Prostate gland (tissue), 2 donors: ENCODE measurements at regions not wholly inside any gene's neighbourhood (a gene's known extent, or its start where the extent isn't known, plus 50 kb on each side); places are given as distances from the start of the nearest gene placed in this dataset.

Experiments used
- DNase-seq: peaks from one replicate; pipeline ENCODE4 v3.0.0-alpha.2; 2019; ENCODE audit warnings: low spot score
- H3K27ac ChIP-seq, 2 donors: fragments of 200-600 bp; sonication (generic); 2 replicates each; pipeline ENCODE4 v1.5.1; 2017 to 2019
- H3K27me3 ChIP-seq: fragments of 200-600 bp; sonication (generic); replicated peaks from 2 replicates; pipeline ENCODE4 v1.5.1; 2019; ENCODE audit not compliant: insufficient read depth
- H3K36me3 ChIP-seq, 2 donors: fragments of 200-600 bp; sonication (generic); 1 replicate in 1 of 2; 2 replicates in 1 of 2; pipeline versions ENCODE4 v1.5.1 to v1.8.1; 2017 to 2019
- H3K4me1 ChIP-seq: fragments of 200-600 bp; sonication (generic); replicated peaks from 2 replicates; pipeline ENCODE4 v1.5.1; 2019
- H3K4me3 ChIP-seq, 2 donors: fragments of 200-600 bp; sonication (generic); 2 replicates each; pipeline ENCODE4 v1.5.1; 2017 to 2019
- H3K9me3 ChIP-seq: fragments of 200-600 bp; sonication (generic); 2 replicates; pipeline ENCODE4 v1.5.1; 2017
- POLR2A ChIP-seq: fragments of 450-650 bp; IDR thresholded peaks from one replicate; pipeline ENCODE4 v1.6.1; 2016; ENCODE audit warnings: antibody characterized with exemption, mild to moderate bottlenecking
- POLR2AphosphoS5 ChIP-seq: sonication (generic); formaldehyde crosslinking; IDR thresholded peaks from one replicate; pipeline ENCODE4 v1.6.1; 2017; ENCODE audit warnings: antibody characterized with exemption
- WGBS: methylation state at CpG from one replicate; pipeline ENCODE4 v1.1.5; 2018; 5-methylcytosine and 5-hydroxymethylcytosine counted together
- intact Hi-C: fragments of 100-400 bp; cut with DNase I; formaldehyde crosslinking; loops from one replicate; pipeline ENCODE4 v1.14.2; 2022
- TF ChIP-seq, protein P1 (sequence below), 4 experiments: fragments of 200-600 bp in 2 of 4; fragments of 450-650 bp in 2 of 4; sonication (generic) in 2 of 4; IDR thresholded peaks; 1 replicate in 3 of 4; 2 replicates in 1 of 4; pipeline ENCODE4 v1.5.1; 2016 to 2019; ENCODE audit warnings: antibody characterized with exemption in 4 of 4, mild to moderate bottlenecking in 2 of 4, moderate library complexity in 2 of 4

GRCh38 chr2:153420394-153420793 lies 58.2 kb downstream of the RPRM start:
- intact Hi-C loops = no loop called here
- no peaks in the 10 kb centered on the region for H3K36me3 ChIP-seq
- no peak overlapping the region for H3K27ac ChIP-seq
- WGBS = 95% methylated on average over 1 of the region's 1 CpG
- H3K4me1 ChIP-seq = no peaks in the 10 kb centered on the region
- no peaks in the 10 kb centered on the region for H3K27me3 ChIP-seq
- TF ChIP-seq, protein P1, sequence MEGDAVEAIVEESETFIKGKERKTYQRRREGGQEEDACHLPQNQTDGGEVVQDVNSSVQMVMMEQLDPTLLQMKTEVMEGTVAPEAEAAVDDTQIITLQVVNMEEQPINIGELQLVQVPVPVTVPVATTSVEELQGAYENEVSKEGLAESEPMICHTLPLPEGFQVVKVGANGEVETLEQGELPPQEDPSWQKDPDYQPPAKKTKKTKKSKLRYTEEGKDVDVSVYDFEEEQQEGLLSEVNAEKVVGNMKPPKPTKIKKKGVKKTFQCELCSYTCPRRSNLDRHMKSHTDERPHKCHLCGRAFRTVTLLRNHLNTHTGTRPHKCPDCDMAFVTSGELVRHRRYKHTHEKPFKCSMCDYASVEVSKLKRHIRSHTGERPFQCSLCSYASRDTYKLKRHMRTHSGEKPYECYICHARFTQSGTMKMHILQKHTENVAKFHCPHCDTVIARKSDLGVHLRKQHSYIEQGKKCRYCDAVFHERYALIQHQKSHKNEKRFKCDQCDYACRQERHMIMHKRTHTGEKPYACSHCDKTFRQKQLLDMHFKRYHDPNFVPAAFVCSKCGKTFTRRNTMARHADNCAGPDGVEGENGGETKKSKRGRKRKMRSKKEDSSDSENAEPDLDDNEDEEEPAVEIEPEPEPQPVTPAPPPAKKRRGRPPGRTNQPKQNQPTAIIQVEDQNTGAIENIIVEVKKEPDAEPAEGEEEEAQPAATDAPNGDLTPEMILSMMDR (IDR thresholded peaks at IDR 0.05) = no peak
- no peak for TF ChIP-seq POLR2A
- no peak for TF ChIP-seq POLR2AphosphoS5
- DNase-seq = no peak
- no peaks in the 10 kb centered on the region for H3K9me3 ChIP-seq
- no peak overlapping the region for H3K4me3 ChIP-seq

DNA sequence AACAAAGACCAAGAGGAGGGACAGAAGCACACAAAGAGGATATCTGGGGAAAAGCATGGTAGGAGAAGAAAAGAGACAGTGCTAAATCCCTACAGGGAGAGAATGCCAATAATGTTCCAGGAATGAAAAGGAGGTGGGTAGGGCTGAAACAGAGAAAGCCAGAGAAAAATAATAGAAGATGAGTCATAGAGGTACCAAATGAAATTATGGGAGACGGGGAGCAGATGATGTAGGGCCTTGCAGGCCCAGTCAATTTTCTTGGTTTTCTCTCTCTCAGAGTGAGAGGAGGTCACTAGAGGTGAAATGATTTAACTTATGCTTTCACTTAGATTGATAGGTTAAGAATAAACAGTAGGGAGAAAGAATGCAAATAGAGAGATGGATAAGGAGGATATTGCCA lies 61.5 kb downstream of the RPRM start:
- Histone ChIP-seq H3K9me3 (no peaks in the 10 kb centered on the region), H3K27ac (no peak overlapping the region), H3K27me3 (no peaks in the 10 kb centered on the region), H3K4me1 (no peaks in the 10 kb centered on the region), H3K36me3 (no peaks in the 10 kb centered on the region), H3K4me3 (no peak overlapping the region)
- intact Hi-C loops = no loop called here
- TF ChIP-seq POLR2AphosphoS5 = no peak
- TF ChIP-seq POLR2A = no peak
- TF ChIP-seq, protein P1 (IDR thresholded peaks at IDR 0.05) = no peak
- 86% methylated on average over 1 of the region's 1 CpG for WGBS
- no peak for DNase-seq

DNA sequence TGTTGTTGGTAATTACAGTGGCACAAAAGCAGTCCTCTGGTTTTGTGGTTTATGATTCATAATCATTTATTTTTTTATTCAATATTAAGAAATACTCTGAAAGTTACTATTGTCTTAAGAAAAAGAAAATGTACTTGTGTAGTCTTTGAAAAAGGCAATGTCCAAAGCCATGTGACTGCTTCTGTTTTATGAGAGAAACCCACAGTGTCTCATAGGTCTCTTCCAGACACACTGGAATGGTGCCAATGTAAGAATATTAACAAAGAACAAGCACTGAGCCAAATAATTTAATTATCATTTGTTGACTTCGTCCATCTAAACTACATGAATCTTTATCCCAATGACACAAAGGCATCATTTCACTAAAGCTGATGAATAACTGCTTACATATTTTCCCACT lies 62.5 kb downstream of the RPRM start:
- intact Hi-C loops = no loop called here
- TF ChIP-seq, protein P1 (IDR thresholded peaks at IDR 0.05) = no peak
- TF ChIP-seq POLR2A = no peak
- no peak for TF ChIP-seq POLR2AphosphoS5
- WGBS = 29% methylated on average over 1 of the region's 1 CpG

GRCh38 chr2:153408710-153409385 lies 69.7 kb downstream of the RPRM start:
- Histone ChIP-seq H3K36me3 (no peaks in the 10 kb centered on the region), H3K27me3 (no peaks in the 10 kb centered on the region), H3K27ac (no peak overlapping the region), H3K9me3 (no peaks in the 10 kb centered on the region), H3K4me1 (no peaks in the 10 kb centered on the region), H3K4me3 (no peak overlapping the region)
- no peak for TF ChIP-seq POLR2AphosphoS5
- TF ChIP-seq, protein P1 (IDR thresholded peaks at IDR 0.05) = no peak
- TF ChIP-seq POLR2A = no peak
- intact Hi-C loops = no loop called here
- 64% methylated on average over 3 of the region's 3 CpGs for WGBS
- no peak for DNase-seq

More for the DNA sequence above, 62.5 kb downstream of the RPRM start:
- H3K4me1 ChIP-seq = no peaks in the 10 kb centered on the region
- DNase-seq = no peak
- no peaks in the 10 kb centered on the region for H3K36me3 ChIP-seq
- no peaks in the 10 kb centered on the region for H3K27me3 ChIP-seq
- no peak overlapping the region for H3K27ac ChIP-seq
- H3K4me3 ChIP-seq = no peak overlapping the region
- no peaks in the 10 kb centered on the region for H3K9me3 ChIP-seq

DNA sequence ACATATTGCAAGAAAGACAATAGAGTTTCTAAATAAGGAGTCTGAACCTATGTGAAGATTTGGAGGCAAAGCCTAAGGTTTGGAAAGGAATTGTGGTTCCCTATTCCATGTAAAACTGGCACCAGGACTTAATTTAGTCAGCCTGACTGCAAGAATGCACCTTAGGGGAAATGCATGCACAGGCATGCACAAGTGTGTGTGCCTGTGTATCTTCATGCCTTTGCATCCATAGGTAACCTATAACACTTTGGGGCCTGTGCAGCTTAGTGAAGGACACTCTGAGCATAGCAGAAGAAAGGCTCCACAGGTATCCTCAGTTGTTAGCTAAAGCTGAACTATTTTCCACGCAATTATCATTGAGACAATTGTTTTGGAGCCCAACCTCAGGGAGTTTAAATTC lies 73.4 kb downstream of the RPRM start:
- TF ChIP-seq, protein P1 (IDR thresholded peaks at IDR 0.05) = no peak
- TF ChIP-seq POLR2A (no peak), POLR2AphosphoS5 (no peak)

More for the DNA sequence above, 73.4 kb downstream of the RPRM start:
- no peaks in the 10 kb centered on the region for H3K36me3 ChIP-seq
- H3K9me3 ChIP-seq = no peaks in the 10 kb centered on the region
- WGBS = 50% methylated on average over 1 of the region's 1 CpG
- no peak for DNase-seq
- no peak overlapping the region for H3K4me3 ChIP-seq
- no peak overlapping the region for H3K27ac ChIP-seq
- H3K27me3 ChIP-seq = no peaks in the 10 kb centered on the region
- intact Hi-C loops = no loop called here
- H3K4me1 ChIP-seq = no peaks in the 10 kb centered on the region
